ENCODE measurements at regions not wholly inside any gene's neighbourhood (a gene's known extent, or its start where the extent isn't known, plus 50 kb on each side); places are given as distances from the start of the nearest gene placed in this dataset.

GRCh38 chr4:149187726-149188125, 627.9 kb downstream of the IQCM start (continued):
- TF ChIP-seq ZBTB40 (IDR thresholded peaks at IDR 0.05) (no peak), ZBTB40 (CRISPR knock-in tag; IDR thresholded peaks at IDR 0.05) (no peak), ZNF543 (CRISPR knock-in tag; IDR thresholded peaks at IDR 0.05) (no peak), ZNF710 (CRISPR knock-in tag; IDR thresholded peaks at IDR 0.05; ENCODE audit: borderline replicate concordance) (no peak), ZNF205 (CRISPR knock-in tag; IDR thresholded peaks at IDR 0.05) (no peak), RNF219 (CRISPR knock-in tag; IDR thresholded peaks at IDR 0.05) (no peak), ZNF382 (CRISPR knock-in tag; IDR thresholded peaks at IDR 0.05; ENCODE audit: borderline replicate concordance) (no peak), ZNF260 (CRISPR knock-in tag; IDR thresholded peaks at IDR 0.05; ENCODE audit: borderline replicate concordance, low read depth) (no peak)

All from HepG2 (cell line).